MCF 10A (cell line): ENCODE measurements at regions not wholly inside any gene's neighbourhood (a gene's known extent, or its start where the extent isn't known, plus 50 kb on each side); places are given as distances from the start of the nearest gene placed in this dataset.

Source experiments
- BruUV-seq: library from RNA; stranded (reverse); fragments of 400-500 nt; replicated peaks from 2 replicates; lab custom pipeline; 2021; lab: Mats Ljungman, UMichigan
- CTCF ChIA-PET: fragments of 300-600 bp; sonication (Branson Sonifier 250); formaldehyde crosslinking; extraction: SDS; loops from one replicate; lab custom pipeline; 2021; ENCODE audit warnings: antibody characterized with exemption, inconsistent platforms; lab: Yijun Ruan, JAX
- POLR2A ChIA-PET: fragments of 300-600, 350-650 bp; sonication (Branson Sonifier 250); formaldehyde crosslinking; extraction: SDS; loops from one replicate; lab custom pipeline; 2020; ENCODE audit warnings: antibody characterized with exemption, inconsistent platforms; lab: Yijun Ruan, JAX
- DNase-seq: peaks from one replicate; pipeline ENCODE4 v3.0.0-alpha.2; 2018; ENCODE audit not compliant: unreplicated experiment
- H3K27ac Mint-ChIP-seq: one replicate; pipeline ENCODE4 v1.8.0; 2022; ENCODE audit warnings: mild to moderate bottlenecking, low read depth, mixed read lengths; ENCODE audit not compliant: unreplicated experiment
- H3K27me3 Mint-ChIP-seq: one replicate; pipeline ENCODE4 v1.8.0; 2022; ENCODE audit warnings: mixed read lengths; ENCODE audit not compliant: insufficient read depth, unreplicated experiment
- H3K36me3 Mint-ChIP-seq: one replicate; pipeline ENCODE4 v1.8.0; 2022; ENCODE audit warnings: mild to moderate bottlenecking, moderate library complexity, mixed read lengths; ENCODE audit not compliant: insufficient read depth, unreplicated experiment
- H3K4me1 Mint-ChIP-seq: one replicate; pipeline ENCODE4 v1.8.0; 2022; ENCODE audit warnings: mixed read lengths; ENCODE audit not compliant: insufficient read depth, unreplicated experiment
- H3K4me3 Mint-ChIP-seq: one replicate; pipeline ENCODE4 v1.8.0; 2022; ENCODE audit warnings: mild to moderate bottlenecking, moderate library complexity, mixed read lengths; ENCODE audit not compliant: unreplicated experiment
- H3K9me3 Mint-ChIP-seq: one replicate; pipeline ENCODE4 v1.8.0; 2022; ENCODE audit warnings: mixed read lengths; ENCODE audit not compliant: unreplicated experiment
- CTCF ChIP-seq: fragments of 200-600 bp; IDR thresholded peaks from one replicate; pipeline ENCODE4 v1.8.0; 2022; ENCODE audit warnings: antibody characterized with exemption, mild to moderate bottlenecking; ENCODE audit not compliant: unreplicated experiment
- intact Hi-C: fragments of 100-400 bp; cut with micrococcal nuclease; formaldehyde crosslinking; loops from 2 replicates; pipeline ENCODE4 v1.14.1; 2022

GRCh38 chr21:29448766-29449165, 150.0 kb downstream of the BACH1 start:
- H3K9me3 Mint-ChIP-seq: no peaks in the 10 kb centered on the region
- CTCF ChIA-PET: interaction anchor here (0.6 to 1.0 kb wide), 2 partner anchors 27 to 405 kb away, joined by 3 to 4 read pairs; no protein-coding TSS in a partner anchor
- H3K27me3 Mint-ChIP-seq: no peaks in the 10 kb centered on the region
- no peak for DNase-seq
- no TSS peak for BruUV-seq
- H3K36me3 Mint-ChIP-seq: no peaks in the 10 kb centered on the region
- POLR2A ChIA-PET: interaction anchor here (0.7 kb wide), 1 partner anchor 229 kb away, joined by 3 read pairs; no protein-coding TSS in a partner anchor
- no peak overlapping the region for H3K4me3 Mint-ChIP-seq
- H3K27ac Mint-ChIP-seq: no peak overlapping the region
- H3K4me1 Mint-ChIP-seq: no peaks in the 10 kb centered on the region
- intact Hi-C loops: no loop called here
- no peak for TF ChIP-seq CTCF

- no peak for DNase-seq
- Mint-ChIP-seq H3K4me1 (no peaks in the 10 kb centered on the region), H3K9me3 (no peaks in the 10 kb centered on the region), H3K36me3 (peaks cover 1% of the 10 kb centered on the region), H3K27me3 (no peaks in the 10 kb centered on the region), H3K4me3 (no peak overlapping the region), H3K27ac (no peak overlapping the region)
- CTCF ChIA-PET: interaction anchor here (0.6 to 1.5 kb wide), 5 partner anchors 23 to 406 kb away, joined by 3 to 4 read pairs (median 4); no protein-coding TSS in a partner anchor
- intact Hi-C loops: no loop called here
- no peak for TF ChIP-seq CTCF
- POLR2A ChIA-PET: interaction anchor here (0.7 kb wide), 1 partner anchor 229 kb away, joined by 3 read pairs; no protein-coding TSS in a partner anchor
- BruUV-seq: no TSS peak
Measured at GRCh38 chr21:29449306-29449950, 150.7 kb downstream of the BACH1 start.

GRCh38 chr21:29450058-29450457, 151.3 kb downstream of the BACH1 start:
- H3K4me1 Mint-ChIP-seq: no peaks in the 10 kb centered on the region
- H3K36me3 Mint-ChIP-seq: peaks cover 5% of the 10 kb centered on the region
- no peak for TF ChIP-seq CTCF
- no TSS peak for BruUV-seq
- DNase-seq: no peak
- no peak overlapping the region for H3K4me3 Mint-ChIP-seq
- no peak overlapping the region for H3K27ac Mint-ChIP-seq
- intact Hi-C loops: no loop called here
- no peaks in the 10 kb centered on the region for H3K27me3 Mint-ChIP-seq
- H3K9me3 Mint-ChIP-seq: no peaks in the 10 kb centered on the region
- ChIA-PET CTCF (interaction anchor here (0.6 to 1.5 kb wide), 2 partner anchors 22 to 56 kb away, joined by 3 to 4 read pairs; no protein-coding TSS in a partner anchor), POLR2A (no interaction called here)

GRCh38 chr21:29453511-29453910, 154.8 kb downstream of the BACH1 start:
- Mint-ChIP-seq H3K4me3 (no peak overlapping the region), H3K9me3 (no peaks in the 10 kb centered on the region), H3K4me1 (no peaks in the 10 kb centered on the region), H3K27ac (no peak overlapping the region), H3K36me3 (peaks cover 5% of the 10 kb centered on the region), H3K27me3 (no peaks in the 10 kb centered on the region)
- no peak for DNase-seq
- ChIA-PET POLR2A (interaction anchor here (0.6 to 0.7 kb wide), 2 partner anchors 684 to 1667 kb away, joined by 3 read pairs; no protein-coding TSS in a partner anchor), CTCF (interaction anchor here (0.7 to 1.0 kb wide), 2 partner anchors 12 to 23 kb away, joined by 3 to 5 read pairs; no protein-coding TSS in a partner anchor)
- intact Hi-C loops: no loop called here
- TF ChIP-seq CTCF: no peak
- no TSS peak for BruUV-seq
